Keratinocyte (primary cell): ENCODE measurements at regions not wholly inside any gene's neighbourhood (a gene's known extent, or its start where the extent isn't known, plus 50 kb on each side); places are given as distances from the start of the nearest gene placed in this dataset.
"Not testable (repeated sequence)": the region's sequence is repeated elsewhere in the genome, so short reads cannot be mapped to it uniquely, and the experiment has no call there.

Experiments
- DNase-seq: peaks from one replicate; pipeline ENCODE4 v3.0.0-alpha.2; 2011; ENCODE audit warnings: low read depth, missing footprints, low spot score
- FAIRE-seq: peaks from 2 replicates; lab custom pipeline; 2011; peaks lifted over from hg19 to GRCh38; lab: Jason Lieb, UNC
- H2AFZ ChIP-seq: 2 replicates; pipeline ENCODE4 v1.6.0; 2012; ENCODE audit warnings: low read length, control low read depth, inconsistent platforms; ENCODE audit not compliant: control insufficient read depth
- H3K27ac ChIP-seq: 2 replicates; pipeline ENCODE4 v1.5.1; 2011; ENCODE audit warnings: low read length; ENCODE audit not compliant: control insufficient read depth, insufficient read depth
- H3K27me3 ChIP-seq: 3 replicates; pipeline ENCODE4 v1.6.0; 2011; ENCODE audit warnings: low read length; ENCODE audit not compliant: control insufficient read depth, insufficient read depth; ENCODE audit errors: extremely low read depth
- H3K36me3 ChIP-seq, 2 experiments: 2 replicates in 1 of 2; 3 replicates in 1 of 2; pipeline ENCODE4 v1.5.1; 2011; ENCODE audit warnings: low read length in 2 of 2, mild to moderate bottlenecking in 1 of 2; ENCODE audit not compliant: control insufficient read depth in 2 of 2, insufficient read depth in 2 of 2; ENCODE audit errors: extremely low read depth in 1 of 2
- H3K4me1 ChIP-seq: 3 replicates; pipeline ENCODE4 v1.5.1; 2011; ENCODE audit warnings: low read length; ENCODE audit not compliant: control insufficient read depth, insufficient read depth; ENCODE audit errors: extremely low read depth
- H3K4me2 ChIP-seq: 3 replicates; pipeline ENCODE4 v1.6.0; 2011; ENCODE audit warnings: low read depth, low read length; ENCODE audit not compliant: control insufficient read depth, insufficient read depth; ENCODE audit errors: extremely low read depth
- H3K4me3 ChIP-seq, 3 experiments: fragments of 200-600 bp in 1 of 3; sonication (generic) in 1 of 3; 2 replicates in 2 of 3; 3 replicates in 1 of 3; pipeline ENCODE4 v1.5.1; 2011 to 2016; ENCODE audit warnings: low read length in 3 of 3, mild to moderate bottlenecking in 3 of 3, control low read depth in 2 of 3, inconsistent platforms in 1 of 3, low read depth in 1 of 3, mixed read lengths in 1 of 3, mixed run types in 1 of 3, moderate library complexity in 1 of 3; ENCODE audit not compliant: control insufficient read depth in 2 of 3, insufficient read depth in 2 of 3; ENCODE audit errors: extremely low read depth in 1 of 3
- H3K79me2 ChIP-seq: 2 replicates; pipeline ENCODE4 v1.6.0; 2012; ENCODE audit warnings: low read length; ENCODE audit not compliant: control insufficient read depth, insufficient read depth
- H3K9ac ChIP-seq: 3 replicates; pipeline ENCODE4 v1.6.0; 2011; ENCODE audit warnings: low read length; ENCODE audit not compliant: control insufficient read depth, insufficient read depth; ENCODE audit errors: extremely low read depth
- H3K9me1 ChIP-seq: 3 replicates; pipeline ENCODE4 v1.6.0; 2011; ENCODE audit warnings: low read length; ENCODE audit not compliant: control insufficient read depth, insufficient read depth; ENCODE audit errors: extremely low read depth
- H3K9me3 ChIP-seq: 2 replicates; pipeline ENCODE4 v1.5.1; 2012; ENCODE audit warnings: low read depth, low read length; ENCODE audit not compliant: control insufficient read depth
- H4K20me1 ChIP-seq: 3 replicates; pipeline ENCODE4 v1.6.0; 2011; ENCODE audit warnings: low read length; ENCODE audit not compliant: control insufficient read depth, insufficient read depth; ENCODE audit errors: extremely low read depth
- dilution Hi-C: fragments of 300-500 bp; cut with MboI; formaldehyde crosslinking; loops from one replicate; pipeline ENCODE4 v1.7.0; 2020; ENCODE audit warnings: low sequenced_read_pairs; ENCODE audit not compliant: extremely low pct_ligation_motif_present

- dilution Hi-C loops, FAIRE-seq, H3K9me1 ChIP-seq, H3K4me2 ChIP-seq, H3K79me2 ChIP-seq, H2AFZ ChIP-seq, H3K9ac ChIP-seq, H3K36me3 ChIP-seq, H3K4me3 ChIP-seq, H3K27ac ChIP-seq, DNase-seq, H3K27me3 ChIP-seq, H3K9me3 ChIP-seq, H4K20me1 ChIP-seq, H3K4me1 ChIP-seq: not testable (repeated sequence)
These were observed 108.2 kb downstream of the NPIPB11 start for GRCh38 chr16:29298307-29298706.

GRCh38 chr16:29297809-29298177, 108.7 kb downstream of the NPIPB11 start:
- H3K4me1 ChIP-seq, H3K36me3 ChIP-seq, H3K9me1 ChIP-seq, DNase-seq, H3K9me3 ChIP-seq, H3K4me3 ChIP-seq, H3K9ac ChIP-seq, H2AFZ ChIP-seq, FAIRE-seq, H3K4me2 ChIP-seq, H3K27ac ChIP-seq, H3K79me2 ChIP-seq, H4K20me1 ChIP-seq, dilution Hi-C loops, H3K27me3 ChIP-seq: not testable (repeated sequence)

- H2AFZ ChIP-seq, H3K9me1 ChIP-seq, H3K9me3 ChIP-seq, dilution Hi-C loops, H3K79me2 ChIP-seq, H4K20me1 ChIP-seq, DNase-seq, H3K4me1 ChIP-seq, FAIRE-seq, H3K4me3 ChIP-seq, H3K27ac ChIP-seq, H3K36me3 ChIP-seq, H3K4me2 ChIP-seq, H3K27me3 ChIP-seq, H3K9ac ChIP-seq: not testable (repeated sequence)
These were observed 109.2 kb downstream of the NPIPB11 start for GRCh38 chr16:29297144-29297808.

GRCh38 chr16:29296176-29296575, 110.3 kb downstream of the NPIPB11 start:
- H4K20me1 ChIP-seq, H3K9ac ChIP-seq, H3K4me1 ChIP-seq, H3K36me3 ChIP-seq, H3K27ac ChIP-seq, H3K9me1 ChIP-seq, H3K4me2 ChIP-seq, dilution Hi-C loops, FAIRE-seq, H3K9me3 ChIP-seq, H2AFZ ChIP-seq, H3K79me2 ChIP-seq, H3K4me3 ChIP-seq, H3K27me3 ChIP-seq, DNase-seq: not testable (repeated sequence)

GRCh38 chr16:29294951-29295795, 111.3 kb downstream of the NPIPB11 start:
- H3K36me3 ChIP-seq, H2AFZ ChIP-seq, DNase-seq, FAIRE-seq, H3K9me3 ChIP-seq, H3K4me1 ChIP-seq, H3K27me3 ChIP-seq, H3K4me2 ChIP-seq, H3K79me2 ChIP-seq, H3K4me3 ChIP-seq, H3K27ac ChIP-seq, H4K20me1 ChIP-seq, H3K9ac ChIP-seq, H3K9me1 ChIP-seq, dilution Hi-C loops: not testable (repeated sequence)
